Kidney (tissue), 13 donors: ENCODE measurements at regions not wholly inside any gene's neighbourhood (a gene's known extent, or its start where the extent isn't known, plus 50 kb on each side); places are given as distances from the start of the nearest gene placed in this dataset.

Experiments
- DNase-seq, 5 donors: peaks; one replicate each; pipeline ENCODE4 v3.0.0-alpha.2; 2013 to 2020
- FAIRE-seq: peaks from 2 replicates; lab custom pipeline; 2012; peaks lifted over from hg19 to GRCh38; lab: Jason Lieb, UNC
- H3K27ac ChIP-seq, 2 donors: one replicate each; pipeline ENCODE4 v1.7.0; 2013; ENCODE audit warnings: low read depth in 2 of 2, low read length in 2 of 2, inconsistent platforms in 1 of 2
- H3K27me3 ChIP-seq: one replicate; pipeline ENCODE4 v1.7.1; 2013; ENCODE audit warnings: low read length, inconsistent platforms; ENCODE audit not compliant: control insufficient read depth, insufficient read depth
- H3K36me3 ChIP-seq, 3 donors: one replicate each; pipeline versions ENCODE4 v1.7.0 to v1.7.1; 2013; ENCODE audit warnings: low read length in 3 of 3, control low read depth in 1 of 3, inconsistent platforms in 1 of 3; ENCODE audit not compliant: insufficient read depth in 3 of 3, control insufficient read depth in 2 of 3
- H3K4me1 ChIP-seq, 3 donors: one replicate each; pipeline versions ENCODE4 v1.7.0 to v1.7.1; 2013; ENCODE audit warnings: low read length in 3 of 3, inconsistent platforms in 1 of 3, low read depth in 1 of 3; ENCODE audit not compliant: control insufficient read depth in 2 of 3, insufficient read depth in 2 of 3
- H3K4me3 ChIP-seq, 3 donors: one replicate each; pipeline versions ENCODE4 v1.7.0 to v1.8.1; 2013; ENCODE audit warnings: low read length in 3 of 3, control low read depth in 1 of 3, inconsistent platforms in 1 of 3
- H3K9ac ChIP-seq, 3 donors: one replicate each; pipeline versions ENCODE4 v1.7.0 to v1.7.1; 2013; ENCODE audit warnings: low read length in 3 of 3, control low read depth in 1 of 3, inconsistent platforms in 1 of 3
- H3K9me3 ChIP-seq, 3 donors: one replicate each; pipeline versions ENCODE4 v1.7.0 to v1.7.1; 2013; ENCODE audit warnings: low read length in 3 of 3, control low read depth in 1 of 3, inconsistent platforms in 1 of 3; ENCODE audit not compliant: control insufficient read depth in 2 of 3, insufficient read depth in 1 of 3
- CTCF ChIP-seq: IDR thresholded peaks from 3 replicates; pipeline ENCODE4 v1.5.1; 2012; ENCODE audit warnings: mild to moderate bottlenecking, moderate library complexity, borderline replicate concordance; ENCODE audit not compliant: insufficient read depth; ENCODE audit errors: extremely low read depth
- intact Hi-C: fragments of 100-400 bp; cut with DNase I; formaldehyde crosslinking; loops from one replicate; pipeline ENCODE4 v1.11.1; 2022
- donor health status: control.
- donor health status: control.
- donor health status: control.
- donor health status: control.
- donor health status: control.
- donor health status: DM: yes; HTN: yes; CAD: no.
- donor health status: Normal renal cell carcinoma (clear cell type).

GRCh38 chr15:85869124-85869523 is 74.4 kb upstream of the KLHL25 start:
- H3K27me3 ChIP-seq, result no peaks in the 10 kb centered on the region
- H3K9ac ChIP-seq, result no peak overlapping the region
- H3K4me1 ChIP-seq, result no peaks in the 10 kb centered on the region
- no peak for TF ChIP-seq CTCF
- no peak overlapping the region for H3K4me3 ChIP-seq
- DNase-seq, result no peak
- intact Hi-C loops, result no loop called here
- no peak for FAIRE-seq
- H3K36me3 ChIP-seq, result no peaks in the 10 kb centered on the region
- no peak overlapping the region for H3K27ac ChIP-seq
- no peaks in the 10 kb centered on the region for H3K9me3 ChIP-seq

GRCh38 chr15:85870216-85871014 is 75.7 kb upstream of the KLHL25 start:
- Histone ChIP-seq H3K27me3 (no peaks in the 10 kb centered on the region), H3K9me3 (no peaks in the 10 kb centered on the region), H3K36me3 (no peaks in the 10 kb centered on the region), H3K4me1 (no peaks in the 10 kb centered on the region), H3K4me3 (no peak overlapping the region), H3K27ac (no peak overlapping the region), H3K9ac (no peak overlapping the region)
- DNase-seq (no peak), FAIRE-seq (no peak)
- TF ChIP-seq CTCF, result no peak
- intact Hi-C loops, result no loop called here

- Histone ChIP-seq H3K9ac (no peak overlapping the region), H3K27me3 (no peaks in the 10 kb centered on the region), H3K4me3 (no peak overlapping the region), H3K36me3 (no peaks in the 10 kb centered on the region), H3K4me1 (no peaks in the 10 kb centered on the region), H3K27ac (no peak overlapping the region), H3K9me3 (no peaks in the 10 kb centered on the region)
- intact Hi-C loops, result no loop called here
- TF ChIP-seq CTCF, result no peak
- no peak for DNase-seq
- no peak for FAIRE-seq
Observed at GRCh38 chr15:85871545-85871944, 76.8 kb upstream of the KLHL25 start.

- Histone ChIP-seq H3K4me1 (no peaks in the 10 kb centered on the region), H3K27me3 (no peaks in the 10 kb centered on the region), H3K9me3 (no peaks in the 10 kb centered on the region), H3K9ac (no peak overlapping the region), H3K36me3 (no peaks in the 10 kb centered on the region), H3K4me3 (no peak overlapping the region), H3K27ac (no peak overlapping the region)
- TF ChIP-seq CTCF, result no peak
- intact Hi-C loops, result no loop called here
- FAIRE-seq (no peak), DNase-seq (no peak)
Observed at GRCh38 chr15:85872125-85872524, 77.4 kb upstream of the KLHL25 start.
